Activated CD4-positive, alpha-beta T cell treated with anti-CD3 and anti-CD28 coated beads for 1 hour (primary cell): ENCODE measurements at regions not wholly inside any gene's neighbourhood (a gene's known extent, or its start where the extent isn't known, plus 50 kb on each side); places are given as distances from the start of the nearest gene placed in this dataset.

Experiments
- DNase-seq: peaks from one replicate; pipeline ENCODE4 v3.0.0-alpha.2; 2020

DNA sequence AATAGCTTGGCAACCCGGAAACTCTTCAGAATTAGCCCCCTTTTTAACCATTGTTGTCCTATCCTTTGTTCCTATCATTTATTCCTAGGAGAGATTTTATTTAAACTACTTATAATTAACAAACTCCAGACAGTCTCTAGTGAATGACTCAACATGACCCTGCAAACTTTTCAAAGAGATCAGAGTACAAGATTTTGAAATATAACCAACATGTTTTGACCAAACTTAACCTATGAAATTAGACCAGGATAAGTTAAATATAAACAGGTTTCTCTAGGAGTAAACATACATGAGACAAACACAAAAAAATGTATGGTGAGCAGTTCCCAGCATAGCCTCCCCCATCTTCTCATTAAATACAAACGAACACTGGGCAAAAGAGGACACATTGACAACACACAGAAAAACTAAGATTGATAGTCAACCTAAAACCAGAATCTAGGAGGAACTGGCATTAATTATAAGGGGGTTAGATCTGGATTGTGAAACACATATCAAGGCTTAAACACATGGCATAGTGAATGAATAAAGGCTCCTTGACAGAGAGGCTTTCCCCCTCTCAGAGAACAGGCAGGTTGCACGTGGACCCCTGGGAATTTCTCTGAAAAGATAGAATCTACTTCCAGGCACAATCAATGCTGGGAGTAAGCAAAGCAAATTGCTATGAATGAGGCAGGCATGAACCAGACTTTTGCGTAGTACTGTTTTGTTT lies 284.1 kb downstream of the IRS1 start:
- no peak for DNase-seq

DNA sequence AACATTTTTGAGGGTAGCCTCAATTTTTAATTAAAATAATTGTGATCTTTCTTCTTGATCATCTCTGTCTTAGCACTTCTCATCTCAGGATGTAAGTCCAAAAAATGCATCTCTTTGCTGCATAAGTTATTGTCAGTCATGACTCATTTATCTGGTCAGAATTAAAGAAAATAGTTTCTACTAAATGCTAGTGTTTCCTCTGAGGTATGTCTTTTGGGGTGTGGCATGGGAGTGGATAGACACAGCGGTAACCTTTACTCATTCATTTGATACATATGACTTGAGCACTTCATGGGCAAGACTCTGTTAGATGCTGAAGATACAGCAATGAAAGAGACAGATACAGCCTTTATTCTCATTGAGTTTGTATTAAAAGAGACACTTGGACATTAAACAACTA lies 284.7 kb downstream of the IRS1 start:
- no peak for DNase-seq

- no peak for DNase-seq
Observed at GRCh38 chr2:226511311-226511710, 288.3 kb downstream of the IRS1 start.

- DNase-seq, result no peak
Observed at GRCh38 chr2:226508683-226509082, 290.9 kb downstream of the IRS1 start.

GRCh38 chr2:226508005-226508404 lies 291.6 kb downstream of the IRS1 start:
- DNase-seq, result no peak

- no peak for DNase-seq
Observed at GRCh38 chr2:226497146-226497909, 302.3 kb downstream of the IRS1 start.

- DNase-seq, result no peak
Observed at GRCh38 chr2:226496273-226496550, 303.4 kb downstream of the IRS1 start.

GRCh38 chr2:226495466-226496272 lies 304.0 kb downstream of the IRS1 start:
- DNase-seq, result no peak

GRCh38 chr2:226491112-226491511 lies 308.5 kb downstream of the IRS1 start:
- no peak for DNase-seq

GRCh38 chr2:226489775-226490541 lies 309.7 kb downstream of the IRS1 start:
- no peak for DNase-seq

GRCh38 chr2:226488034-226488433 lies 311.6 kb downstream of the IRS1 start:
- DNase-seq, result no peak

DNA sequence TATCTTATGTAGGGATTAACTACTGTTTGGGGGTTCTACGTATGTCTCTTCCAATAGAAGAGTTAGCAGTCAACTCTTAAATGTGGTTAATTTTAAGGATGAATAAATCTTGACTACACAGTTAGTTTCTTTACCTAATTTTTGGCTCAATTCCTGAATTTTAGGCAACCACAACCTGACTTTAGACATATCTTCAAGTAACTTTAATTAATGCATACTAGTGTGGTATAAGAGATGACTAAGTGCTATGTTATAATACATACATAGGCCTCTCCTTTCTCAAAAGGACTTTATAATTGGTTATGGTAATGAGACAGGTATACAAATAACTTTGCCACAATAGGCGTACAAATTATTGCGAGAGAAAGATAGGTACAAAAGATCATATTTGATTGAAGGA lies 312.0 kb downstream of the IRS1 start:
- no peak for DNase-seq

- no peak for DNase-seq
Observed at GRCh38 chr2:226483745-226484619, 315.6 kb downstream of the IRS1 start.

DNA sequence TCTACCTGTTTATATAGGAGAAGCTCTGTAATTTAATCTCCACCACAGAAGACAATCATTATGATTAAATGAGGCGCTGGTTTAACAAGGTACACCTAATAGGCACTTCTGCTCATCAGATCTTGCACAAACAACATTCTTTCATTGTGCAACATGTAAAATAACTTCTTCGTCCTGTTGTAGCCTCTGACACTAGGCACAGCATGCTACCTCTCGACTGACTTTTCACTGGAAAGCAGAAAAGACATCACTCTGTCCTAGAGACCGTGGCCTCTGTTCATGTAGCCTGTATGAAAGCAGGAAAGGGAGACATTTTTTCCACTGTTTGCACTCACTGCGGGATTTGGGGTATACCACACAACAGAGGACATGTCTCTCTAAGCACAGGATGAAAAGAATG lies 316.5 kb downstream of the IRS1 start:
- DNase-seq, result no peak

DNA sequence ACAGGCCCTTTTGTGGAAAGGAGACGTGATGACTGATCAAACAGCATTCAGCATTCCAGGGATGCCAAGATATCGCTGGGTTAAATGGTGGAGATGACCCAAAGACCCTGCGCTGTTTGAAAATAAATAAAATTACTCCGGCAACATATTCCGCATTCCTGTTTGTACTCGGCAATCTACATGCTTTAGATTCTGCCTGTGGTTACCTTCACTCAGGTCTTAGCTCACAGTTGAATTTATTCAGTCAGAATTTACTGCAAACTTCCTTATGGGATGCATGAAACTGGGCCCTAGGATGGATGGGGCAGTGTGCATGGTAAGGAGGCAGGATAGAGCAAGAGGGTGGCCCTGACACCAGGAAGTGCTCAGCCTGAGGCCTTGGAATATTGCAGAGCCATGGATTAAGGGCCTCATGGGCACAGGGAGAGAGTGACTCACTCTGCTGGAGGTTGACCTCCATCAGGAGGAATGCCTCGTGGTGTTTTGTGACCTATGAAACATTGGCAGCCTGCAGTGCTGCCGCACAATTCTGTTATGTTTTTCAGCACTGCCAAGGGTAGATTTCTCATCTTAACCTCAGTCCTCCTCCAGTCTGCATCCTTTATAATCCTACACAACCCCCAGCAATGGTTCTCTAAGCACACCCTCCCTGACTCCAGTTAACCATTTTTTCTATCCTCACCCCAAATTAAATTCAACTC lies 321.4 kb downstream of the IRS1 start:
- DNase-seq, result no peak

- no peak for DNase-seq
Observed at GRCh38 chr2:226477221-226478108, 322.2 kb downstream of the IRS1 start.

DNA sequence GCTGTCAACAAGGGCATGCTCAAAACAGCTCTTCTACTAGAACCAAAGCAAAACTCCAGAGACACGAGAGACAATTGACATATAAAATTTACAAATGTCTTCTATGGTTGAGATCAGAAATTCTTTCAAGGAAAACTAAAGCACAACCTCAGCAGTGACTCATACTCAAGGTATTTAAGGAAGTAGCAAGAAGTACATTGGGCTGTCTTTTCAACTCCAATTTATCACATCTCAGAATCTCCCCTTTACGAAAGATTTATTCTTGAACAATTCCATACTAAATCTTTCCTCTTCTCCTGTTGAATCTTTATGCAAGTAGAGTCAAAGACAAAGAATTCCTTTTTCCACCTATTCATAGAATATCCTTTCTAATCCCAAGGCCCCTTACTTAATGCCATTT lies 324.0 kb downstream of the IRS1 start:
- no peak for DNase-seq

DNA sequence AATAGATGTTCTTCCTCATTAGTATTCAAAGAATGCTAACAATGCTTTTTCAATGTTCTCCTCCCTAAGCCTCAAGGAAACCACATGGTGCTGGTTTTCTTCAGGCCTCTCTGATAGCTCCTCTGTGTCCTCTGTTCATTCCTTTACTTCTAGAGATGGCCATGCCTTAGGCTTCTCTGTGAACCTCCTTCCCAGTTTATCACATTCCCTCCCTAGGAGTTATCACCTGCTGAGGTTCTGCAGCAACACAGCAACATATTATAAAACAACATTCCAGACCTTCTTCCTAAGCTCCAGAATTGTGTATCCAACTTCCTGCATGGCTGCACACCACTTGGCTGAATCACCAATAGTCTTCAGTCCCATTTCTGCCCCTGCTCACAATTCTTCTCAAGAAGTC lies 325.5 kb downstream of the IRS1 start:
- DNase-seq, result no peak

GRCh38 chr2:226471987-226472470 lies 327.6 kb downstream of the IRS1 start:
- DNase-seq, result no peak

DNA sequence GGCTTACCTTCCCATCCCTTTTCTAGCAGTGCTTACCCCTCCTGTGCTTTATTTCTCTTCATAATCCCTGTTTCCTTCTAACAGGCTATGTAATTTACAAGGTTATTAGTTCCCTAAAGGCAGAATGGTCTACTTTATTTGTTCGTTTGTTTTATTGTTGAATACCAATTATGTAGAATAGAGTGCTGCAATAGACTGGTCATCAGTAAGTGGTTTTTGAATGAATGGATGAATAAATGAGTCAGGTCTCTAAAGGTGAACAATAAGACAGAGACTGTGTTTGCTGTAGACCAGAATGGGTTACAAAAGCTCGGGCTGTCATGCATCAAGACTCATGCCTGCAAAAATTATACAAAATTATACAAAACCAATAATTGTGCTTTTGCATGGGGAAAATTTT lies 332.0 kb downstream of the IRS1 start:
- DNase-seq, result no peak
